GM12864 (cell line): ENCODE measurements at regions not wholly inside any gene's neighbourhood (a gene's known extent, or its start where the extent isn't known, plus 50 kb on each side); places are given as distances from the start of the nearest gene placed in this dataset.

Source experiments
- DNase-seq: peaks from one replicate; pipeline ENCODE4 v3.0.0-alpha.2; 2011; ENCODE audit warnings: low read depth
- H3K4me3 ChIP-seq: 2 replicates; pipeline ENCODE4 v1.5.1; 2011; ENCODE audit warnings: mild to moderate bottlenecking, low read depth, low read length, control low read depth
- CTCF ChIP-seq: IDR thresholded peaks from 2 replicates; pipeline ENCODE4 v1.5.1; 2011; ENCODE audit warnings: low read depth, mild to moderate bottlenecking, moderate library complexity, low read length, control low read depth, inconsistent platforms; ENCODE audit errors: missing control alignments

- DNase-seq = no peak
- H3K4me3 ChIP-seq = no peak overlapping the region
- TF ChIP-seq CTCF = no peak
These were observed 81.6 kb downstream of the MYEOV start for GRCh38 chr11:69375316-69376154.

GRCh38 chr11:69376155-69377028, 82.4 kb downstream of the MYEOV start:
- DNase-seq = no peak
- no peak overlapping the region for H3K4me3 ChIP-seq
- TF ChIP-seq CTCF = no peak

GRCh38 chr11:69377029-69377952, 83.3 kb downstream of the MYEOV start:
- no peak for DNase-seq
- H3K4me3 ChIP-seq = no peak overlapping the region
- TF ChIP-seq CTCF = no peak

- DNase-seq = no peak
- no peak for TF ChIP-seq CTCF
- no peak overlapping the region for H3K4me3 ChIP-seq
These were observed 84.0 kb downstream of the MYEOV start for GRCh38 chr11:69377953-69378302.

- H3K4me3 ChIP-seq = no peak overlapping the region
- no peak for DNase-seq
- TF ChIP-seq CTCF = no peak
These were observed 84.6 kb downstream of the MYEOV start for GRCh38 chr11:69378303-69379141.

- no peak for DNase-seq
- no peak overlapping the region for H3K4me3 ChIP-seq
- no peak for TF ChIP-seq CTCF
These were observed 86.5 kb downstream of the MYEOV start for GRCh38 chr11:69380451-69380901.
